ENCODE measurements at regions not wholly inside any gene's neighbourhood (a gene's known extent, or its start where the extent isn't known, plus 50 kb on each side); places are given as distances from the start of the nearest gene placed in this dataset.
A peak's percentile ranks its signal among the peaks of the same experiment; 100 is the strongest.

- ATAC-seq (no peak), DNase-seq (ENCODE audit: low spot score) (no peak)
- Mint-ChIP-seq H3K27me3 (ENCODE audit: low read depth) (no peaks in the 10 kb centered on the region), H3K4me3 (no peak overlapping the region), H3K9me3 (no peaks in the 10 kb centered on the region), H3K27ac (no peak overlapping the region), H3K4me1 (peaks cover 13% of the 10 kb centered on the region), H3K36me3 (no peaks in the 10 kb centered on the region)
- POLR2A ChIA-PET: no interaction called here
- CTCF ChIA-PET: interaction anchor here (2.9 kb wide), 1 partner anchor 165 kb away, joined by 22 read pairs; no protein-coding TSS in a partner anchor
- TF ChIP-seq TCF7 (CRISPR knock-in tag; IDR thresholded peaks at IDR 0.05; ENCODE audit: low read depth) (no peak), ZNF121 (CRISPR knock-in tag; IDR thresholded peaks at IDR 0.05) (no peak), MXD4 (CRISPR knock-in tag; IDR thresholded peaks at IDR 0.05; ENCODE audit: borderline replicate concordance) (no peak), PRRX2 (CRISPR knock-in tag; IDR thresholded peaks at IDR 0.05) (no peak), GTF2I (CRISPR knock-in tag; conservative IDR thresholded peaks at IDR 0.05) (no peak)
Observed at GRCh38 chr18:22817844-22818243, 115.3 kb upstream of the RBBP8 start.

DNA sequence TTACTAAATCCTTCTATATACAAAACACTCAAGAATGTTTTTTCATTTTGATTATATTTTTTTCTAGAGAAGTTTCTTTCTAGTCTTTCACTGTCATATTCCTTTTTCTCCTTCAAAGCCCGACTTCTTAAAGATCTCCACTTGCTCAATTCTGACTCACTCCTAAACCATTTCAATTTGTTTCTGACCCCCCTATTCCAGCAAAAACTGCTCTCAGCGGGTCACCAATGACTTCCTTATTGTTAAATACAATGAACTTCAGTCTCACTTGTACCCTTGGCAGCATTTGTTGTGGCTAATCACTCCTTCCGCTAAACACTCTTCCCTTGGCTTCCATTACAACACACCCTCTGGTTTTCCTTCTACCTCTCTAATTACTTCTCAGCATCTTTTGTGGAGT lies 111.1 kb upstream of the RBBP8 start:
- ATAC-seq (peak; percentile 98), DNase-seq (ENCODE audit: low spot score) (no peak)
- Mint-ChIP-seq H3K9me3 (peaks cover 2% of the 10 kb centered on the region), H3K4me3 (no peak overlapping the region), H3K27me3 (ENCODE audit: low read depth) (no peaks in the 10 kb centered on the region), H3K27ac (no peak overlapping the region), H3K4me1 (peaks cover 7% of the 10 kb centered on the region; the same call in 1 of the 2 replicates), H3K36me3 (no peaks in the 10 kb centered on the region)
- TF ChIP-seq TEAD1 (CRISPR knock-in tag; IDR thresholded peaks at IDR 0.05): peak; percentile 55; the same call in 1 of the 2 replicates
- TF ChIP-seq CBFB (CRISPR knock-in tag; IDR thresholded peaks at IDR 0.05; ENCODE audit: low read depth): no peak
- TF ChIP-seq, protein P1, sequence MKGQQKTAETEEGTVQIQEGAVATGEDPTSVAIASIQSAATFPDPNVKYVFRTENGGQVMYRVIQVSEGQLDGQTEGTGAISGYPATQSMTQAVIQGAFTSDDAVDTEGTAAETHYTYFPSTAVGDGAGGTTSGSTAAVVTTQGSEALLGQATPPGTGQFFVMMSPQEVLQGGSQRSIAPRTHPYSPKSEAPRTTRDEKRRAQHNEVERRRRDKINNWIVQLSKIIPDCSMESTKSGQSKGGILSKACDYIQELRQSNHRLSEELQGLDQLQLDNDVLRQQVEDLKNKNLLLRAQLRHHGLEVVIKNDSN (CRISPR knock-in tag; IDR thresholded peaks at IDR 0.05): no peak
- TF ChIP-seq, protein P2, sequence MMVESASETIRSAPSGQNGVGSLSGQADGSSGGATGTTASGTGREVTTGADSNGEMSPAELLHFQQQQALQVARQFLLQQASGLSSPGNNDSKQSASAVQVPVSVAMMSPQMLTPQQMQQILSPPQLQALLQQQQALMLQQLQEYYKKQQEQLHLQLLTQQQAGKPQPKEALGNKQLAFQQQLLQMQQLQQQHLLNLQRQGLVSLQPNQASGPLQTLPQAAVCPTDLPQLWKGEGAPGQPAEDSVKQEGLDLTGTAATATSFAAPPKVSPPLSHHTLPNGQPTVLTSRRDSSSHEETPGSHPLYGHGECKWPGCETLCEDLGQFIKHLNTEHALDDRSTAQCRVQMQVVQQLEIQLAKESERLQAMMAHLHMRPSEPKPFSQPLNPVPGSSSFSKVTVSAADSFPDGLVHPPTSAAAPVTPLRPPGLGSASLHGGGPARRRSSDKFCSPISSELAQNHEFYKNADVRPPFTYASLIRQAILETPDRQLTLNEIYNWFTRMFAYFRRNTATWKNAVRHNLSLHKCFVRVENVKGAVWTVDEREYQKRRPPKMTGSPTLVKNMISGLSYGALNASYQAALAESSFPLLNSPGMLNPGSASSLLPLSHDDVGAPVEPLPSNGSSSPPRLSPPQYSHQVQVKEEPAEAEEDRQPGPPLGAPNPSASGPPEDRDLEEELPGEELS (CRISPR knock-in tag; IDR thresholded peaks at IDR 0.05): peak; percentile 51; the same call in 1 of the 2 replicates
- CTCF ChIA-PET: no interaction called here
- POLR2A ChIA-PET: interaction anchor here (0.6 kb wide), 1 partner anchor 92 kb away, joined by 3 read pairs; no protein-coding TSS in a partner anchor

GRCh38 chr18:22822841-22823508 lies 110.2 kb upstream of the RBBP8 start:
- Mint-ChIP-seq H3K9me3 (peaks cover 12% of the 10 kb centered on the region), H3K36me3 (no peaks in the 10 kb centered on the region), H3K4me1 (peaks cover 2% of the 10 kb centered on the region; the same call in 1 of the 2 replicates), H3K27ac (no peak overlapping the region), H3K4me3 (no peak overlapping the region), H3K27me3 (ENCODE audit: low read depth) (no peaks in the 10 kb centered on the region)
- CTCF ChIA-PET: interaction anchor here (1.1 to 1.2 kb wide), 2 partner anchors 9 to 160 kb away, joined by 3 read pairs; no protein-coding TSS in a partner anchor
- TF ChIP-seq ATF6 (CRISPR knock-in tag; IDR thresholded peaks at IDR 0.05): no peak
- TF ChIP-seq, protein P3, sequence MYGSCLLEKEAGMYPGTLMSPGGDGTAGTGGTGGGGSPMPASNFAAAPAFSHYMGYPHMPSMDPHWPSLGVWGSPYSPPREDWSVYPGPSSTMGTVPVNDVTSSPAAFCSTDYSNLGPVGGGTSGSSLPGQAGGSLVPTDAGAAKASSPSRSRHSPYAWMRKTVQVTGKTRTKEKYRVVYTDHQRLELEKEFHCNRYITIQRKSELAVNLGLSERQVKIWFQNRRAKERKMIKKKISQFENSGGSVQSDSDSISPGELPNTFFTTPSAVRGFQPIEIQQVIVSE (CRISPR knock-in tag; IDR thresholded peaks at IDR 0.05; ENCODE audit: borderline replicate concordance): no peak
- no peak for TF ChIP-seq FOXP1 (CRISPR knock-in tag; IDR thresholded peaks at IDR 0.05; ENCODE audit: borderline replicate concordance)
- no peak for TF ChIP-seq ZNF317 (CRISPR knock-in tag; IDR thresholded peaks at IDR 0.05; ENCODE audit: borderline replicate concordance, low read depth)
- no peak for TF ChIP-seq ZSCAN18 (CRISPR knock-in tag; IDR thresholded peaks at IDR 0.05)
- TF ChIP-seq ZBTB43 (CRISPR knock-in tag; IDR thresholded peaks at IDR 0.05): no peak
- TF ChIP-seq NR2C2 (CRISPR knock-in tag; IDR thresholded peaks at IDR 0.05): no peak
- TF ChIP-seq, protein P4, sequence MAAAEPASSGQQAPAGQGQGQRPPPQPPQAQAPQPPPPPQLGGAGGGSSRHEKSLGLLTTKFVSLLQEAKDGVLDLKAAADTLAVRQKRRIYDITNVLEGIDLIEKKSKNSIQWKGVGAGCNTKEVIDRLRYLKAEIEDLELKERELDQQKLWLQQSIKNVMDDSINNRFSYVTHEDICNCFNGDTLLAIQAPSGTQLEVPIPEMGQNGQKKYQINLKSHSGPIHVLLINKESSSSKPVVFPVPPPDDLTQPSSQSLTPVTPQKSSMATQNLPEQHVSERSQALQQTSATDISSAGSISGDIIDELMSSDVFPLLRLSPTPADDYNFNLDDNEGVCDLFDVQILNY (CRISPR knock-in tag; IDR thresholded peaks at IDR 0.05): no peak
- no peak for TF ChIP-seq ZNF671 (CRISPR knock-in tag; IDR thresholded peaks at IDR 0.05)
- POLR2A ChIA-PET: no interaction called here
- DNase-seq (ENCODE audit: low spot score): no peak
- no peak for ATAC-seq

Data from WTC11 (cell line).